K562 (cell line): ENCODE measurements at regions not wholly inside any gene's neighbourhood (a gene's known extent, or its start where the extent isn't known, plus 50 kb on each side); places are given as distances from the start of the nearest gene placed in this dataset.

Experiments
- ATAC-seq: fragments of 200-7000 bp; cut with Tn5 transposase; 3 replicates; pipeline ENCODE4 v1.9.1; 2020; ENCODE audit warnings: moderate library complexity
- BruUV-seq: library from RNA; stranded (reverse); fragments of 400-500 nt; replicated peaks from 2 replicates; lab custom pipeline; 2021; lab: Mats Ljungman, UMichigan
- CTCF ChIA-PET: fragments of 300-600 bp; formaldehyde crosslinking; extraction: SDS; loops from one replicate; lab custom pipeline; 2021; ENCODE audit warnings: low intra/inter-chr PET ratio; lab: Yijun Ruan, JAX
- POLR2A ChIA-PET: fragments of 300-600, 350-650 bp; sonication (Branson Sonifier 250); formaldehyde crosslinking; extraction: SDS; loops from one replicate; lab custom pipeline; 2021; ENCODE audit warnings: antibody characterized with exemption, inconsistent platforms; lab: Yijun Ruan, JAX
- DNase-seq, 4 experiments: peaks; one replicate each; pipeline versions ENCODE4 v3.0.0 to v3.0.0-alpha.2; 2011 to 2018; ENCODE audit warnings: low spot score in 3 of 4, mixed read lengths in 3 of 4; ENCODE audit errors: extremely low read depth in 1 of 4
- FAIRE-seq: peaks from 2 replicates; lab custom pipeline; 2011; peaks lifted over from hg19 to GRCh38; lab: Jason Lieb, UNC
- H2AFZ ChIP-seq: 2 replicates; pipeline ENCODE4 v1.6.0; 2011; ENCODE audit warnings: low read depth, low read length, control low read depth, inconsistent platforms
- H3K27ac ChIP-seq: fragments of 200-600 bp; 3 replicates; pipeline ENCODE4 v1.8.0; 2011; ENCODE audit warnings: low read depth, mild to moderate bottlenecking, control low read depth, inconsistent platforms, low read length, moderate library complexity, mixed read lengths; ENCODE audit errors: extremely low read depth
- H3K27me3 ChIP-seq, 2 experiments: fragments of 300-600 bp in 1 of 2; 2 replicates in 1 of 2; 3 replicates in 1 of 2; pipeline versions ENCODE4 v1.6.0 to v1.8.0; 2011; ENCODE audit warnings: inconsistent platforms in 2 of 2, low read length in 2 of 2, mild to moderate bottlenecking in 1 of 2, mixed read lengths in 1 of 2, moderate library complexity in 1 of 2; ENCODE audit not compliant: control insufficient read depth in 2 of 2, insufficient read depth in 2 of 2
- H3K36me3 ChIP-seq: fragments of 300-600 bp; 3 replicates; pipeline ENCODE4 v1.8.0; 2011; ENCODE audit warnings: mild to moderate bottlenecking, low read length, inconsistent platforms; ENCODE audit not compliant: control insufficient read depth, insufficient read depth
- H3K4me1 ChIP-seq, 2 experiments: fragments of 200-600 bp in 1 of 2; replicated peaks in 1 of 2; 2 replicates in 1 of 2; 3 replicates in 1 of 2; pipeline versions ENCODE4 v1.5.1 to v1.8.0; 2011; ENCODE audit warnings: inconsistent platforms in 2 of 2, low read length in 2 of 2, mild to moderate bottlenecking in 1 of 2, mixed read lengths in 1 of 2, moderate library complexity in 1 of 2; ENCODE audit not compliant: control insufficient read depth in 2 of 2, insufficient read depth in 2 of 2
- H3K4me2 ChIP-seq: 2 replicates; pipeline ENCODE4 v1.6.1; 2011; ENCODE audit warnings: low read length, control low read depth, inconsistent platforms, mixed read lengths; ENCODE audit not compliant: insufficient read depth
- H3K4me3 ChIP-seq: fragments of 200-600 bp; sonication (generic), shearing (Covaris generic); 2 replicates; pipeline ENCODE4 v1.5.1; 2016; ENCODE audit warnings: control low read depth, inconsistent platforms
- H3K79me2 ChIP-seq: fragments of 200-600 bp; 3 replicates; pipeline ENCODE4 v1.8.0; 2011; ENCODE audit warnings: low read length, inconsistent platforms; ENCODE audit not compliant: control insufficient read depth, insufficient read depth
- H3K9ac ChIP-seq, 2 experiments: 2 replicates each; pipeline versions ENCODE4 v1.6.0 to v1.6.1; 2011; ENCODE audit warnings: low read depth in 2 of 2, low read length in 2 of 2, control low read depth in 1 of 2, inconsistent platforms in 1 of 2, mild to moderate bottlenecking in 1 of 2, mixed read lengths in 1 of 2; ENCODE audit not compliant: insufficient read depth in 1 of 2
- H3K9me1 ChIP-seq: one replicate; pipeline ENCODE4 v1.6.0; 2011; ENCODE audit warnings: inconsistent platforms, mild to moderate bottlenecking, low read length, moderate library complexity; ENCODE audit not compliant: control insufficient read depth, insufficient read depth
- H3K9me3 ChIP-seq: replicated peaks from 2 replicates; pipeline ENCODE4 v1.5.1; 2011; ENCODE audit warnings: low read depth, low read length, inconsistent platforms; ENCODE audit not compliant: control insufficient read depth, insufficient read depth
- H4K20me1 ChIP-seq: replicated peaks from 2 replicates; pipeline ENCODE4 v1.6.1; 2011; ENCODE audit warnings: low read length, inconsistent platforms, mixed read lengths; ENCODE audit not compliant: control insufficient read depth, insufficient read depth
- BDP1 ChIP-seq: IDR thresholded peaks from 3 replicates; pipeline ENCODE4 v1.6.1; 2011; ENCODE audit not compliant: insufficient read length, insufficient read depth
- HDAC8 ChIP-seq: fragments of 450-650 bp; IDR thresholded peaks from 2 replicates; pipeline ENCODE4 v1.6.1; 2016; ENCODE audit warnings: mild to moderate bottlenecking, missing genetic modification characterization, moderate library complexity, missing compliant biosample characterization
- HIVEP1 ChIP-seq: fragments of 250-450 bp; sonication (Bioruptor Pico); IDR thresholded peaks from 2 replicates; pipeline ENCODE4 v1.4.0; 2020; ENCODE audit warnings: mild to moderate bottlenecking
- JUN ChIP-seq, 2 experiments: sonication (generic) in 1 of 2; formaldehyde crosslinking in 1 of 2; IDR thresholded peaks; 2 replicates each; pipeline versions ENCODE4 v1.6.1 to v1.8.0; 2012 to 2022; ENCODE audit warnings: borderline replicate concordance in 2 of 2, mild to moderate bottlenecking in 2 of 2, improper control_type of control experiment in 1 of 2, low read depth in 1 of 2, low read length in 1 of 2, missing genetic modification reagents in 1 of 2
- MECOM ChIP-seq: fragments of 250-450 bp; sonication (Bioruptor Pico); IDR thresholded peaks from 2 replicates; pipeline ENCODE4 v1.8.0; 2022; ENCODE audit warnings: inconsistent platforms
- PCBP2 ChIP-seq: fragments of 200-400 bp; formaldehyde crosslinking; IDR thresholded peaks from 2 replicates; pipeline ENCODE4 v1.6.1; 2018; ENCODE audit warnings: low read length, low read depth, mild to moderate bottlenecking, moderate library complexity; ENCODE audit not compliant: poor library complexity, severe bottlenecking
- SMAD1 ChIP-seq: fragments of 150-350 bp; IDR thresholded peaks from 2 replicates; pipeline ENCODE4 v1.6.1; 2014; ENCODE audit warnings: low read length, low read depth; ENCODE audit not compliant: partially characterized antibody
- SRSF1 ChIP-seq: fragments of 200-400 bp; formaldehyde crosslinking; IDR thresholded peaks from 2 replicates; pipeline ENCODE4 v1.6.1; 2017; ENCODE audit warnings: mild to moderate bottlenecking, low read depth, low read length, moderate library complexity
- SRSF7 ChIP-seq: fragments of 200-400 bp; formaldehyde crosslinking; optimal IDR thresholded peaks from 2 replicates; pipeline ENCODE3; 2017; ENCODE audit warnings: mild to moderate bottlenecking, low read depth, low read length
- TBP ChIP-seq: optimal IDR thresholded peaks from 2 replicates; pipeline ENCODE3; 2011; ENCODE audit warnings: low read depth, low read length, improper control_type of control experiment
- ZNF239 ChIP-seq: fragments of 250-450 bp; sonication (Bioruptor Pico); IDR thresholded peaks from 2 replicates; pipeline ENCODE4 v1.4.0; 2020; ENCODE audit warnings: mild to moderate bottlenecking
- ZNF583 ChIP-seq: fragments of 250-450 bp; sonication (Bioruptor Pico); IDR thresholded peaks from 2 replicates; pipeline ENCODE4 v1.4.0; 2020
- ZNF589 ChIP-seq: fragments of 200-800 bp; sonication (Bioruptor generic); IDR thresholded peaks from 2 replicates; pipeline ENCODE4 v1.6.1; 2016; ENCODE audit warnings: low read depth, missing genetic modification characterization, missing compliant biosample characterization
- ZNF644 ChIP-seq: fragments of 200-800 bp; sonication (Bioruptor generic); IDR thresholded peaks from 2 replicates; pipeline ENCODE4 v1.6.1; 2016; ENCODE audit warnings: low read depth, missing genetic modification characterization, missing compliant biosample characterization
- WGBS: fragments of 100-300 bp; shearing (Covaris generic); methylation state at CpG from one replicate; pipeline ENCODE4 v1.1.6; 2016; ENCODE audit warnings: low coverage, mixed read lengths; ENCODE audit not compliant: insufficient coverage; ENCODE audit errors: missing lambda C conversion rate; 5-methylcytosine and 5-hydroxymethylcytosine counted together
- in situ Hi-C: fragments of 300-500 bp; cut with MboI; formaldehyde crosslinking; loops from 4 replicates; pipeline ENCODE4 v1.15.0; 2018; ENCODE audit warnings: inconsistent platforms, mixed read lengths
- intact Hi-C: fragments of 100-400 bp; cut with micrococcal nuclease; formaldehyde crosslinking; loops from 2 replicates; pipeline ENCODE4 v1.14.2; 2022
- TF ChIP-seq, protein P1 (sequence below): sonication (generic); formaldehyde crosslinking; IDR thresholded peaks from 2 replicates; pipeline ENCODE4 v1.9.0; 2022; ENCODE audit warnings: mild to moderate bottlenecking, missing genetic modification reagents
- TF ChIP-seq, protein P2 (sequence below): fragments of 250-450 bp; sonication (Bioruptor Pico); IDR thresholded peaks from 2 replicates; pipeline ENCODE4 v1.5.0; 2021; ENCODE audit warnings: mild to moderate bottlenecking, borderline replicate concordance

DNA sequence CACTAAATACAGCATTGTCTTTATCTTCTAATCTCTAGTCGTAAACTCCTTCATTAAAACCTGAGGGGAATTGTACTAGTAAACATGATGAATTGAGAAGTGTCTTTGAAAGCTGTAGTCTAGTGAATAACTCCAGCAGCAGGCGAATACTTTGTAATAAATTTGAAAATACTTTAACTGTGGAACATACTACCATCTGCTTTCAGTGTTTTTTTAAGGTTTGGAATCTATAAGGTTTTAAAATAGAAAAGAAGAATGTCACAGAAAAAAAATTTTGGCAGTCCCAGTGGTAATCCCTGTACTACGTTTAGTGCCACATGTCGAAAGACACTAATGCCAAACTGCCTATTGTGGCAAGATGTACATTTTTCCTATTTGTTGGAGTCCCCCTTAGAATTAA, 379.0 kb upstream of the NUDT12 start:
- Histone ChIP-seq H3K4me1 (no peaks in the 10 kb centered on the region), H4K20me1 (no peaks in the 10 kb centered on the region), H2AFZ (no peak overlapping the region), H3K27ac (no peak overlapping the region), H3K9me3 (no peaks in the 10 kb centered on the region), H3K9ac (no peak overlapping the region), H3K4me2 (no peak overlapping the region), H3K79me2 (no peaks in the 10 kb centered on the region), H3K4me3 (no peak overlapping the region), H3K9me1 (no peaks in the 10 kb centered on the region), H3K36me3 (no peaks in the 10 kb centered on the region), H3K27me3 (no peaks in the 10 kb centered on the region)
- no peak for TF ChIP-seq BDP1
- TF ChIP-seq TBP: no peak
- no peak for TF ChIP-seq SRSF7
- no peak for TF ChIP-seq HDAC8 (tag)
- TF ChIP-seq ZNF644: no peak
- TF ChIP-seq ZNF239: no peak
- no peak for TF ChIP-seq ZNF589 (CRISPR knock-in tag)
- no peak for ATAC-seq
- intact Hi-C loops (no loop called here), in situ Hi-C loops (no loop called here)
- WGBS: 0% methylated on average over 4 of the region's 4 CpGs
- no peak for FAIRE-seq
- no peak for DNase-seq
- ChIA-PET POLR2A (no interaction called here), CTCF (no interaction called here)
- no TSS peak for BruUV-seq

DNA sequence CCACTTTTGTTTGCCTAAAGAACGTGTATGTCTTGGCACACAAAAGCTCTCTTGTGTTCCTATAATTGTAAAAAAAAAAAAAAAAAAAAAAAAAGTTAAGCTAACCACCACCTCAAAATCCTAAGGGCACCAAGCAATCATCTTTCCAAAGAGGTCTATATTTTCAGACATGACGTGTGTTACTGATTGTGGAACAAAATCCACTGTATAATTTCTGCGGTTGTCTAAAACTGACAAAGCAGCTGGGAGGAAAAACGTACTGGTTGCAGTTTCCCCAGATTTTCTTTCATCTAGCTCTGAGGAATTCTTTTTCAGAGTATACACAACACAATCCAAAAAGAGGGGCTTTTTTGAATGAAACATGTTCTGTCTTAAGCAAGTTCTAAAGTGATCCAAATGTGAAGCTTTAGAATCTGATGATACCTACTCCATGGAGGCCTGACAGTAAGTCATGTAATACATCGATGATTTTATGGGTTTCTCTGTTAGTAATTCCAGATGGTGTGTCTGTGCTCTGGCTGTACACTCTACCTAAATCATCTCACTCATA, 375.6 kb upstream of the NUDT12 start:
- Histone ChIP-seq H3K4me3 (no peak overlapping the region), H3K27ac (no peak overlapping the region), H3K9me3 (no peaks in the 10 kb centered on the region), H3K36me3 (no peaks in the 10 kb centered on the region), H3K79me2 (no peaks in the 10 kb centered on the region), H2AFZ (no peak overlapping the region), H3K9ac (no peak overlapping the region), H3K27me3 (no peaks in the 10 kb centered on the region), H3K9me1 (no peaks in the 10 kb centered on the region), H3K4me2 (no peak overlapping the region), H3K4me1 (no peaks in the 10 kb centered on the region), H4K20me1 (no peaks in the 10 kb centered on the region)
- ATAC-seq: no peak
- FAIRE-seq: no peak
- POLR2A ChIA-PET: no interaction called here
- BruUV-seq: no TSS peak
- in situ Hi-C loops (no loop called here), intact Hi-C loops (no loop called here)
- WGBS: 3% methylated on average over 5 of the region's 5 CpGs
- no peak for DNase-seq
- CTCF ChIA-PET: no interaction called here
- TF ChIP-seq SMAD1: no peak
- TF ChIP-seq MECOM: no peak
- TF ChIP-seq, protein P1, sequence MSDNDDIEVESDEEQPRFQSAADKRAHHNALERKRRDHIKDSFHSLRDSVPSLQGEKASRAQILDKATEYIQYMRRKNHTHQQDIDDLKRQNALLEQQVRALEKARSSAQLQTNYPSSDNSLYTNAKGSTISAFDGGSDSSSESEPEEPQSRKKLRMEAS: no peak
- TF ChIP-seq PCBP2: no peak
- TF ChIP-seq SRSF1: no peak
- TF ChIP-seq HIVEP1 (CRISPR knock-in tag): no peak
- no peak for TF ChIP-seq JUN (IDR thresholded peaks at IDR 0.05; ENCODE audit: borderline replicate concordance, low read depth, low read length)
- TF ChIP-seq JUN (CRISPR knock-in tag; IDR thresholded peaks at IDR 0.05; ENCODE audit: borderline replicate concordance): no peak
- TF ChIP-seq, protein P2, sequence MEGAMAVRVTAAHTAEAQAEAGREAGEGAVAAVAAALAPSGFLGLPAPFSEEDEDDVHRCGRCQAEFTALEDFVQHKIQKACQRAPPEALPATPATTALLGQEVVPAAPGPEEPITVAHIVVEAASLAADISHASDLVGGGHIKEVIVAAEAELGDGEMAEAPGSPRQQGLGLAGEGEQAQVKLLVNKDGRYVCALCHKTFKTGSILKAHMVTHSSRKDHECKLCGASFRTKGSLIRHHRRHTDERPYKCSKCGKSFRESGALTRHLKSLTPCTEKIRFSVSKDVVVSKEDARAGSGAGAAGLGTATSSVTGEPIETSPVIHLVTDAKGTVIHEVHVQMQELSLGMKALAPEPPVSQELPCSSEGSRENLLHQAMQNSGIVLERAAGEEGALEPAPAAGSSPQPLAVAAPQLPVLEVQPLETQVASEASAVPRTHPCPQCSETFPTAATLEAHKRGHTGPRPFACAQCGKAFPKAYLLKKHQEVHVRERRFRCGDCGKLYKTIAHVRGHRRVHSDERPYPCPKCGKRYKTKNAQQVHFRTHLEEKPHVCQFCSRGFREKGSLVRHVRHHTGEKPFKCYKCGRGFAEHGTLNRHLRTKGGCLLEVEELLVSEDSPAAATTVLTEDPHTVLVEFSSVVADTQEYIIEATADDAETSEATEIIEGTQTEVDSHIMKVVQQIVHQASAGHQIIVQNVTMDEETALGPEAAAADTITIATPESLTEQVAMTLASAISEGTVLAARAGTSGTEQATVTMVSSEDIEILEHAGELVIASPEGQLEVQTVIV (CRISPR knock-in tag): no peak
- no peak for TF ChIP-seq ZNF583 (CRISPR knock-in tag)
